ENCODE measurements at regions not wholly inside any gene's neighbourhood (a gene's known extent, or its start where the extent isn't known, plus 50 kb on each side); places are given as distances from the start of the nearest gene placed in this dataset.
"Not testable (repeated sequence)": the region's sequence is repeated elsewhere in the genome, so short reads cannot be mapped to it uniquely, and the experiment has no call there.

DNA sequence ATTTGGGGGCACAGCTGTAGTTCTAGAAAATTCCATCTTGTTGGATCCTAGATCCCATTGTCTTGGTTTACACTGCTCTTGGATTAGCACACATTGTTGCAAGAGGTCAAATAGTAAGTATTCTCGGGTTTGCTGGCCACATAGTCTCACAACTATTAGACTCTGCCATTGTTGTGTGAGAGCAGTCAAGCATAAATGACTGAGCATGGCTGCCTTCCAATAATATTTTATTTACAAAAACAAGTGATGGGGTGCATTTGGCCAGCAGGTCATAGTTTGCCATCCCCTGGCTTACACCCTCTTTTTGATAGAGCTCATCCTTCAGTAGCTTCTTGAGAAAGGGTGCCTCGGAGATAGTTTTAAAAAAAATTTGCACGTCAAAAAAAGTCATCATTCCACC lies 77.9 kb upstream of the ALX4 start:
- Histone ChIP-seq H3K27me3 (ENCODE audit: control insufficient read depth, insufficient read depth, low read length) (no peaks in the 10 kb centered on the region), H3K9ac (ENCODE audit: insufficient read depth, low read length) (no peak overlapping the region)
- TF ChIP-seq CTCF (conservative IDR thresholded peaks at IDR 0.05 in 1 of 2, IDR thresholded peaks at IDR 0.05 in 1 of 2; ENCODE audit: low read depth in 1 of 2, low read length in 2 of 2): no peak
- TF ChIP-seq EZH2 (IDR thresholded peaks at IDR 0.05; ENCODE audit: low read length, missing control alignments): no peak

GRCh38 chr11:44388828-44389657 lies 79.1 kb upstream of the ALX4 start:
- no peak overlapping the region for H3K4me2 ChIP-seq (ENCODE audit: extremely low read depth, insufficient read depth, low read length)
- no peak overlapping the region for H3K4me3 ChIP-seq (replicated peaks in 1 of 4; ENCODE audit: control extremely low read depth in 1 of 4, insufficient read depth in 1 of 4, low read depth in 3 of 4, low read length in 4 of 4)
- H3K27ac ChIP-seq (ENCODE audit: insufficient read depth, low read length): no peak overlapping the region
- H3K27me3 ChIP-seq (ENCODE audit: control insufficient read depth, insufficient read depth, low read length): no peaks in the 10 kb centered on the region
- no peaks in the 10 kb centered on the region for H3K4me1 ChIP-seq (ENCODE audit: control insufficient read depth, extremely low read depth, insufficient read depth, low read length)
- no peaks in the 10 kb centered on the region for H4K20me1 ChIP-seq (ENCODE audit: control insufficient read depth, extremely low read depth, insufficient read depth, low read length)
- H3K9ac ChIP-seq (ENCODE audit: insufficient read depth, low read length): no peak overlapping the region
- no peaks in the 10 kb centered on the region for H3K9me3 ChIP-seq (ENCODE audit: control insufficient read depth, insufficient read depth, low read depth, low read length)
- no peak for DNase-seq (ENCODE audit: low read depth in 2 of 2)
- TF ChIP-seq EZH2 (IDR thresholded peaks at IDR 0.05; ENCODE audit: low read length, missing control alignments): no peak
- no peak for TF ChIP-seq CTCF (conservative IDR thresholded peaks at IDR 0.05 in 1 of 2, IDR thresholded peaks at IDR 0.05 in 1 of 2; ENCODE audit: low read depth in 1 of 2, low read length in 2 of 2)
- no peak overlapping the region for H2AFZ ChIP-seq (ENCODE audit: low read length)
- no peaks in the 10 kb centered on the region for H3K79me2 ChIP-seq (ENCODE audit: control insufficient read depth, insufficient read depth, low read length)
- H3K36me3 ChIP-seq (ENCODE audit: control insufficient read depth, insufficient read depth, low read length): no peaks in the 10 kb centered on the region

More for the DNA sequence above, 77.9 kb upstream of the ALX4 start:
- H3K27ac ChIP-seq (ENCODE audit: insufficient read depth, low read length): no peak overlapping the region
- H3K79me2 ChIP-seq (ENCODE audit: control insufficient read depth, insufficient read depth, low read length): no peaks in the 10 kb centered on the region
- H3K9me3 ChIP-seq (ENCODE audit: control insufficient read depth, insufficient read depth, low read depth, low read length): no peaks in the 10 kb centered on the region
- no peak overlapping the region for H3K4me3 ChIP-seq (replicated peaks in 1 of 4; ENCODE audit: control extremely low read depth in 1 of 4, insufficient read depth in 1 of 4, low read depth in 3 of 4, low read length in 4 of 4)
- no peak for DNase-seq (ENCODE audit: low read depth in 2 of 2)
- no peak overlapping the region for H3K4me2 ChIP-seq (ENCODE audit: extremely low read depth, insufficient read depth, low read length)
- no peak overlapping the region for H2AFZ ChIP-seq (ENCODE audit: low read length)
- H4K20me1 ChIP-seq (ENCODE audit: control insufficient read depth, extremely low read depth, insufficient read depth, low read length): no peaks in the 10 kb centered on the region
- H3K36me3 ChIP-seq (ENCODE audit: control insufficient read depth, insufficient read depth, low read length): no peaks in the 10 kb centered on the region
- H3K4me1 ChIP-seq (ENCODE audit: control insufficient read depth, extremely low read depth, insufficient read depth, low read length): no peaks in the 10 kb centered on the region

GRCh38 chr11:44389963-44390605 lies 80.1 kb upstream of the ALX4 start:
- Histone ChIP-seq H3K27me3 (ENCODE audit: control insufficient read depth, insufficient read depth, low read length) (no peaks in the 10 kb centered on the region), H3K9ac (ENCODE audit: insufficient read depth, low read length) (no peak overlapping the region), H3K27ac (ENCODE audit: insufficient read depth, low read length) (no peak overlapping the region), H3K79me2 (ENCODE audit: control insufficient read depth, insufficient read depth, low read length) (no peaks in the 10 kb centered on the region), H3K4me3 (replicated peaks in 1 of 4; ENCODE audit: control extremely low read depth in 1 of 4, insufficient read depth in 1 of 4, low read depth in 3 of 4, low read length in 4 of 4) (no peak overlapping the region), H4K20me1 (ENCODE audit: control insufficient read depth, extremely low read depth, insufficient read depth, low read length) (no peaks in the 10 kb centered on the region), H3K4me2 (ENCODE audit: extremely low read depth, insufficient read depth, low read length) (no peak overlapping the region), H2AFZ (ENCODE audit: low read length) (no peak overlapping the region), H3K4me1 (ENCODE audit: control insufficient read depth, extremely low read depth, insufficient read depth, low read length) (no peaks in the 10 kb centered on the region), H3K9me3 (ENCODE audit: control insufficient read depth, insufficient read depth, low read depth, low read length) (no peaks in the 10 kb centered on the region), H3K36me3 (ENCODE audit: control insufficient read depth, insufficient read depth, low read length) (no peaks in the 10 kb centered on the region)
- no peak for DNase-seq (ENCODE audit: low read depth in 2 of 2)
- TF ChIP-seq CTCF (conservative IDR thresholded peaks at IDR 0.05 in 1 of 2, IDR thresholded peaks at IDR 0.05 in 1 of 2; ENCODE audit: low read depth in 1 of 2, low read length in 2 of 2) (no peak), EZH2 (IDR thresholded peaks at IDR 0.05; ENCODE audit: low read length, missing control alignments) (no peak)

DNA sequence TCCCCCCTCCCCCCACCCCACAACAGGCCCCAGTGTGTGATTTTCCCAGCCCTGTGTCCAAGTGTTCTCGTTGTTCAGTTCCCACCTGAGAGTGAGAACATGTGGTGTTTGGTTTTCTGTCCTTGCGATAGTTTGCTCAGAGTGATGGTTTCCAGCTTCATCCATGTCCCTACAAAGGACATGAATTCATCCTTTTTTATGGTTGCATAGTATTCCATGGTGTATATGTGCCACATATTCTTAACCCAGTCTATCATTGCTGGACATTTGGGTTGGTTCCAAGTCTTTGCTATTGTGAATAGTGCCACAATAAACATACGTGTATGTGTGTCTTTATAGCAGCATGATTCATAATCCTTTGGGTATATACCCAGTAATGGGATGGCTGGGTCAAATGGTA lies 81.1 kb upstream of the ALX4 start:
- H3K79me2 ChIP-seq (ENCODE audit: control insufficient read depth, insufficient read depth, low read length); H3K4me1 ChIP-seq (ENCODE audit: control insufficient read depth, extremely low read depth, insufficient read depth, low read length); H3K9ac ChIP-seq (ENCODE audit: insufficient read depth, low read length); H3K4me2 ChIP-seq (ENCODE audit: extremely low read depth, insufficient read depth, low read length); H3K4me3 ChIP-seq (replicated peaks in 1 of 4; ENCODE audit: control extremely low read depth in 1 of 4, insufficient read depth in 1 of 4, low read depth in 3 of 4, low read length in 4 of 4); DNase-seq (ENCODE audit: low read depth in 2 of 2); H3K36me3 ChIP-seq (ENCODE audit: control insufficient read depth, insufficient read depth, low read length); H2AFZ ChIP-seq (ENCODE audit: low read length); H3K27ac ChIP-seq (ENCODE audit: insufficient read depth, low read length); H3K9me3 ChIP-seq (ENCODE audit: control insufficient read depth, insufficient read depth, low read depth, low read length); H4K20me1 ChIP-seq (ENCODE audit: control insufficient read depth, extremely low read depth, insufficient read depth, low read length); H3K27me3 ChIP-seq (ENCODE audit: control insufficient read depth, insufficient read depth, low read length): not testable (repeated sequence)

Data from fibroblast of lung (primary cell).